ENCODE measurements at regions not wholly inside any gene's neighbourhood (a gene's known extent, or its start where the extent isn't known, plus 50 kb on each side); places are given as distances from the start of the nearest gene placed in this dataset.

GRCh38 chr15:29888646-29889045, 66.4 kb upstream of the TJP1 start:
- TF ChIP-seq CTCF (IDR thresholded peaks at IDR 0.05) (no peak), POLR2A (IDR thresholded peaks at IDR 0.05) (no peak)
